HAP-1 (cell line): ENCODE measurements at regions not wholly inside any gene's neighbourhood (a gene's known extent, or its start where the extent isn't known, plus 50 kb on each side); places are given as distances from the start of the nearest gene placed in this dataset.

Experiments used
- DNase-seq, 2 experiments: peaks; one replicate each; pipeline ENCODE4 v3.0.0-alpha.2; 2016 to 2020; ENCODE audit warnings: low spot score in 2 of 2
- H3K27me3 ChIP-seq: fragments of 250-450 bp; sonication (Bioruptor Pico); 2 replicates; pipeline ENCODE4 v1.5.1; 2020; ENCODE audit warnings: low read depth, mild to moderate bottlenecking, moderate library complexity
- H3K36me3 ChIP-seq: fragments of 250-450 bp; sonication (Bioruptor Pico); replicated peaks from 2 replicates; pipeline ENCODE4 v1.5.1; 2020; ENCODE audit warnings: mild to moderate bottlenecking
- H3K4me1 ChIP-seq: fragments of 250-450 bp; sonication (Bioruptor Pico); 2 replicates; pipeline ENCODE4 v1.5.1; 2020; ENCODE audit warnings: mild to moderate bottlenecking
- H3K4me3 ChIP-seq: fragments of 250-450 bp; sonication (Bioruptor Pico); 2 replicates; pipeline ENCODE4 v1.5.1; 2020; ENCODE audit warnings: mild to moderate bottlenecking, moderate library complexity
- H3K9me3 ChIP-seq: fragments of 250-450 bp; sonication (Bioruptor Pico); 2 replicates; pipeline ENCODE4 v1.5.1; 2020; ENCODE audit warnings: mild to moderate bottlenecking, moderate library complexity
- in situ Hi-C: fragments of 300-500 bp; cut with MboI; formaldehyde crosslinking; loops from 3 replicates; pipeline ENCODE4 v1.14.3; 2020; ENCODE audit warnings: low sequenced_read_pairs, inconsistent platforms, mixed read lengths

DNA sequence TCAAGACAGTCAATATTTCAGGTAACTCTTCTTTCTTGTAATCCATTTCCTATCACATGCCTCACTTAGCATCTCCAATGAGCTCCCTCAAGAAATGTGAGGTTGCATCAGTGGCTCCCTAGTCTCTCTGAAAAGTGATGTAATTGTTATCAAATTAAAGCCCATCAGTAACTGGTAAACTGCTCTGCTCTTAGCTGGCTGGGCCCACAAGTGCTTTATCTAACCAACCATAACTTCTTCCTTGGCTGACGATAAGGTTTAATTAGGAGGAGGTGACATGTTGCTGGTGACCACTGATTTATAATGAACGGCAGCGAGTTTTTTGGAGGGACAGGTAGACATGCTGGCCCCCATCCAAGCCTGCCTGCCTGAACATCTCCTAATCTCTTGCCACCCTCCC is 79.6 kb downstream of the RTP4 start:
- Histone ChIP-seq H3K36me3 (no peaks in the 10 kb centered on the region), H3K27me3 (no peaks in the 10 kb centered on the region), H3K4me1 (peaks cover 25% of the 10 kb centered on the region), H3K9me3 (no peaks in the 10 kb centered on the region; the same call in 1 of the 2 replicates), H3K4me3 (no peak overlapping the region)
- DNase-seq = no peak
- in situ Hi-C loops = no loop called here

- DNase-seq = no peak
- no peaks in the 10 kb centered on the region for H3K36me3 ChIP-seq
- H3K9me3 ChIP-seq = no peaks in the 10 kb centered on the region
- no peaks in the 10 kb centered on the region for H3K27me3 ChIP-seq
- no peak overlapping the region for H3K4me3 ChIP-seq
- in situ Hi-C loops = no loop called here
- H3K4me1 ChIP-seq = peaks cover 11% of the 10 kb centered on the region
Observed at GRCh38 chr3:187445356-187445755, 77.2 kb downstream of the RTP4 start.

GRCh38 chr3:187434524-187434923 is 66.3 kb downstream of the RTP4 start:
- Histone ChIP-seq H3K4me3 (no peak overlapping the region), H3K27me3 (no peaks in the 10 kb centered on the region), H3K9me3 (no peaks in the 10 kb centered on the region), H3K36me3 (no peaks in the 10 kb centered on the region), H3K4me1 (no peaks in the 10 kb centered on the region)
- in situ Hi-C loops = no loop called here
- no peak for DNase-seq

DNA sequence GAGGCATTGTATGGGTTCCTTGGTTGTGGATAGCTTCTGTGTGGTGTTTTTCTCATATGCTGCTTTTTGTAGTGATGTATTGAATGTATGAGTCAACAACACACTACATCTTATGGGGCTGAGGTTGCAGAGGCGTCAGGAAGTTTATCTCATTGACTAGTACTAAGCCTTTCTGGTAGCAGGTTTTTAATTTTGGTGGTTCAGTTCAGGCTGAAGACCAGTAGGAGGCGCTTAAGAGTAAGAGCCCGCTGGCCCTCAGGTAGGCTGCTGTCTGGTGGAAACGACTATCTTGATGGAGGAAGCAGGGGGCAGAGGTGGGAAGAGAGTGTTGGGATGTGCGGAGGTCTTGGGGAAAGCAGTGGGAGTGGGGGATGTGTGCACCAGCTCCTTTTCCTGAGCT is 62.4 kb downstream of the RTP4 start:
- H3K36me3 ChIP-seq = no peaks in the 10 kb centered on the region
- no peaks in the 10 kb centered on the region for H3K9me3 ChIP-seq
- no peak for DNase-seq
- no peaks in the 10 kb centered on the region for H3K4me1 ChIP-seq
- H3K4me3 ChIP-seq = no peak overlapping the region
- in situ Hi-C loops = no loop called here
- H3K27me3 ChIP-seq = no peaks in the 10 kb centered on the region
